ENCODE measurements at regions not wholly inside any gene's neighbourhood (a gene's known extent, or its start where the extent isn't known, plus 50 kb on each side); places are given as distances from the start of the nearest gene placed in this dataset.

GRCh38 chr7:17581301-17581700 lies 282.8 kb downstream of the AHR start:
- TF ChIP-seq POLR2A (IDR thresholded peaks at IDR 0.05): no peak
- no peak for TF ChIP-seq CTCF (IDR thresholded peaks at IDR 0.05)
